Panc1 (cell line): ENCODE measurements at regions not wholly inside any gene's neighbourhood (a gene's known extent, or its start where the extent isn't known, plus 50 kb on each side); places are given as distances from the start of the nearest gene placed in this dataset.

Experiments used
- ATAC-seq: fragments of 200-7000 bp; cut with Tn5 transposase; 2 replicates; pipeline ENCODE4 v1.9.1; 2020; ENCODE audit warnings: mild to moderate bottlenecking, moderate library complexity
- BruUV-seq: library from RNA; stranded (reverse); fragments of 400-500 nt; replicated peaks from 2 replicates; lab custom pipeline; 2021; lab: Mats Ljungman, UMichigan
- CTCF ChIA-PET: fragments of 300-600 bp; sonication (Branson Sonifier 250); formaldehyde crosslinking; loops from one replicate; lab custom pipeline; 2022; ENCODE audit warnings: antibody characterized with exemption; lab: Charles Lee
- POLR2A ChIA-PET: fragments of 300-600 bp; sonication (Branson Sonifier 250); formaldehyde crosslinking; loops from one replicate; lab custom pipeline; 2022; ENCODE audit warnings: antibody characterized with exemption; lab: Charles Lee
- DNase-seq: peaks from one replicate; pipeline ENCODE4 v3.0.0-alpha.2; 2010; ENCODE audit warnings: low read depth, low spot score
- H3K27ac ChIP-seq: 2 replicates; pipeline ENCODE4 v1.5.1; 2011; ENCODE audit warnings: mild to moderate bottlenecking, low read length, inconsistent platforms
- H3K27me3 ChIP-seq: fragments of 200-500 bp; sonication (Bioruptor generic); 2 replicates; pipeline ENCODE4 v1.6.0; 2014; ENCODE audit warnings: low read length, inconsistent platforms; ENCODE audit not compliant: control insufficient read depth, insufficient read depth
- H3K36me3 ChIP-seq: fragments of 200-500 bp; sonication (Bioruptor generic); 2 replicates; pipeline ENCODE4 v1.5.1; 2014; ENCODE audit warnings: inconsistent platforms, mild to moderate bottlenecking, low read length, moderate library complexity; ENCODE audit not compliant: control insufficient read depth, insufficient read depth
- H3K4me1 ChIP-seq: 2 replicates; pipeline ENCODE4 v1.5.1; 2011; ENCODE audit warnings: inconsistent platforms, mild to moderate bottlenecking, low read length, moderate library complexity; ENCODE audit not compliant: control insufficient read depth, insufficient read depth
- H3K4me3 ChIP-seq, 2 experiments: 2 replicates each; pipeline ENCODE4 v1.5.1; 2011 to 2012; ENCODE audit warnings: low read depth in 2 of 2, low read length in 2 of 2, mild to moderate bottlenecking in 2 of 2, inconsistent platforms in 1 of 2, moderate library complexity in 1 of 2
- H3K9me3 ChIP-seq: fragments of 200-500 bp; sonication (Bioruptor generic); 2 replicates; pipeline ENCODE4 v1.5.1; 2014; ENCODE audit warnings: low read depth, mild to moderate bottlenecking, inconsistent platforms, low read length, moderate library complexity; ENCODE audit not compliant: control insufficient read depth, insufficient read depth
- POLR2AphosphoS5 ChIP-seq: IDR thresholded peaks from 2 replicates; pipeline ENCODE4 v1.6.1; 2012; ENCODE audit warnings: mild to moderate bottlenecking, low read depth, low read length, moderate library complexity
- SIN3A ChIP-seq: IDR thresholded peaks from 2 replicates; pipeline ENCODE4 v1.6.1; 2012; ENCODE audit warnings: low read depth, mild to moderate bottlenecking, low read length, moderate library complexity, borderline replicate concordance; ENCODE audit not compliant: insufficient read depth
- TCF7L2 ChIP-seq: IDR thresholded peaks from 2 replicates; pipeline ENCODE4 v1.6.1; 2011; ENCODE audit warnings: mild to moderate bottlenecking, low read depth, low read length, inconsistent platforms
- in situ Hi-C: cut with HindIII; loops from 2 replicates; pipeline ENCODE4 v1.10.0; 2016; ENCODE audit warnings: low sequenced_read_pairs, low pct_unique_long_range_greater_than_20kb
- intact Hi-C: fragments of 100-400 bp; cut with micrococcal nuclease; formaldehyde crosslinking; loops from one replicate; pipeline ENCODE4 v1.10.0; 2022; ENCODE audit not compliant: unreplicated experiment
- TF ChIP-seq, protein P1 (sequence below): fragments of 450-650 bp; IDR thresholded peaks from 2 replicates; pipeline ENCODE4 v1.5.1; 2017; ENCODE audit warnings: mild to moderate bottlenecking
- TF ChIP-seq, protein P2 (sequence below), 2 experiments: IDR thresholded peaks; 2 replicates each; pipeline ENCODE4 v1.6.1; 2011 to 2012; ENCODE audit warnings: low read depth in 2 of 2, control low read depth in 1 of 2, low read length in 1 of 2, mild to moderate bottlenecking in 1 of 2, moderate library complexity in 1 of 2; ENCODE audit not compliant: insufficient read depth in 1 of 2

DNA sequence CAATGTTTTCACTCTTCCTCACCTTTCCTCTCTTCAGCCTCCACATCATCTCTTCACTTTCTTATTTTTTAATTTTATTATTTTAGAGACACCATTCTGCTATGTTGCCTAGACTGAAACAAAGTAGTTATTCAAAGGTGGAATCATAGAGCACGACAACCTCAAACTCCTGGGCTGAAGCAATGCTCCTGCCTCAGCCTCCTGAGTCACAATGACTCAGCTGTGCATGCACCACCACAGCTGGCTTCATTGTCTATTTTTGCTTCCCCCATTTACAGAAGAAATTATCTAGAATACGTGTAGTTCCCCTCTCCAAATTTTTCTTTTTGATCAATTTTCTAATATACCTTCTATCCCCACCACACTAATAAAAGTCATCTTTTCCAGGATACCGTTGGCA is 911.5 kb upstream of the SOX11 start:
- DNase-seq (no peak), ATAC-seq (no peak)
- Histone ChIP-seq H3K4me3 (no peak overlapping the region), H3K9me3 (peaks cover 3% of the 10 kb centered on the region; the same call in 1 of the 2 replicates), H3K36me3 (no peaks in the 10 kb centered on the region), H3K27ac (no peak overlapping the region), H3K27me3 (no peaks in the 10 kb centered on the region), H3K4me1 (no peaks in the 10 kb centered on the region)
- ChIA-PET CTCF (no interaction called here), POLR2A (no interaction called here)
- in situ Hi-C loops (no loop called here), intact Hi-C loops (no loop called here)
- no TSS peak for BruUV-seq
- TF ChIP-seq TCF7L2 (no peak), POLR2AphosphoS5 (no peak), SIN3A (no peak)
- TF ChIP-seq, protein P1, sequence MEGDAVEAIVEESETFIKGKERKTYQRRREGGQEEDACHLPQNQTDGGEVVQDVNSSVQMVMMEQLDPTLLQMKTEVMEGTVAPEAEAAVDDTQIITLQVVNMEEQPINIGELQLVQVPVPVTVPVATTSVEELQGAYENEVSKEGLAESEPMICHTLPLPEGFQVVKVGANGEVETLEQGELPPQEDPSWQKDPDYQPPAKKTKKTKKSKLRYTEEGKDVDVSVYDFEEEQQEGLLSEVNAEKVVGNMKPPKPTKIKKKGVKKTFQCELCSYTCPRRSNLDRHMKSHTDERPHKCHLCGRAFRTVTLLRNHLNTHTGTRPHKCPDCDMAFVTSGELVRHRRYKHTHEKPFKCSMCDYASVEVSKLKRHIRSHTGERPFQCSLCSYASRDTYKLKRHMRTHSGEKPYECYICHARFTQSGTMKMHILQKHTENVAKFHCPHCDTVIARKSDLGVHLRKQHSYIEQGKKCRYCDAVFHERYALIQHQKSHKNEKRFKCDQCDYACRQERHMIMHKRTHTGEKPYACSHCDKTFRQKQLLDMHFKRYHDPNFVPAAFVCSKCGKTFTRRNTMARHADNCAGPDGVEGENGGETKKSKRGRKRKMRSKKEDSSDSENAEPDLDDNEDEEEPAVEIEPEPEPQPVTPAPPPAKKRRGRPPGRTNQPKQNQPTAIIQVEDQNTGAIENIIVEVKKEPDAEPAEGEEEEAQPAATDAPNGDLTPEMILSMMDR, result no peak
- TF ChIP-seq, protein P2, sequence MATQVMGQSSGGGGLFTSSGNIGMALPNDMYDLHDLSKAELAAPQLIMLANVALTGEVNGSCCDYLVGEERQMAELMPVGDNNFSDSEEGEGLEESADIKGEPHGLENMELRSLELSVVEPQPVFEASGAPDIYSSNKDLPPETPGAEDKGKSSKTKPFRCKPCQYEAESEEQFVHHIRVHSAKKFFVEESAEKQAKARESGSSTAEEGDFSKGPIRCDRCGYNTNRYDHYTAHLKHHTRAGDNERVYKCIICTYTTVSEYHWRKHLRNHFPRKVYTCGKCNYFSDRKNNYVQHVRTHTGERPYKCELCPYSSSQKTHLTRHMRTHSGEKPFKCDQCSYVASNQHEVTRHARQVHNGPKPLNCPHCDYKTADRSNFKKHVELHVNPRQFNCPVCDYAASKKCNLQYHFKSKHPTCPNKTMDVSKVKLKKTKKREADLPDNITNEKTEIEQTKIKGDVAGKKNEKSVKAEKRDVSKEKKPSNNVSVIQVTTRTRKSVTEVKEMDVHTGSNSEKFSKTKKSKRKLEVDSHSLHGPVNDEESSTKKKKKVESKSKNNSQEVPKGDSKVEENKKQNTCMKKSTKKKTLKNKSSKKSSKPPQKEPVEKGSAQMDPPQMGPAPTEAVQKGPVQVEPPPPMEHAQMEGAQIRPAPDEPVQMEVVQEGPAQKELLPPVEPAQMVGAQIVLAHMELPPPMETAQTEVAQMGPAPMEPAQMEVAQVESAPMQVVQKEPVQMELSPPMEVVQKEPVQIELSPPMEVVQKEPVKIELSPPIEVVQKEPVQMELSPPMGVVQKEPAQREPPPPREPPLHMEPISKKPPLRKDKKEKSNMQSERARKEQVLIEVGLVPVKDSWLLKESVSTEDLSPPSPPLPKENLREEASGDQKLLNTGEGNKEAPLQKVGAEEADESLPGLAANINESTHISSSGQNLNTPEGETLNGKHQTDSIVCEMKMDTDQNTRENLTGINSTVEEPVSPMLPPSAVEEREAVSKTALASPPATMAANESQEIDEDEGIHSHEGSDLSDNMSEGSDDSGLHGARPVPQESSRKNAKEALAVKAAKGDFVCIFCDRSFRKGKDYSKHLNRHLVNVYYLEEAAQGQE (IDR thresholded peaks at IDR 0.05; ENCODE audit: insufficient read depth in 1 of 2, low read depth in 2 of 2, low read length in 1 of 2), result no peak

DNA sequence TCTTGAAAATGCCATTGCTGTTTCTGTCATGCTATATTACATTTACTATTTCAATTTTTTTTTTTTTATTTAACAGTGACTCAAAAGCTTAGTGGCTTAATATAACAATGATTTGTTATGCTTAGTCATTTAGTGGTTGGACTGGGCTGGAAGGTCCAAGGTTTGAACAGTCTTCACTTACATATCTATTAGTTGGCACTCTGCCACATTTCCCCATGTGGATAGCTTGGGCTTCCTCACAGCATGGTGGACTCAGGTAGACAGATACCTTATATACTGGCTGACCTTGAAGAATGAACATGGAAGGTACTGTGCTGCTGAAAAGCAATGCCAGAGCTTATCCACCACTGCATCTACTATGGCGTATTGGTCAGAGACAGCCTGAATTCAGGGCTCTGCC is 909.5 kb upstream of the SOX11 start:
- ChIA-PET CTCF (no interaction called here), POLR2A (no interaction called here)
- in situ Hi-C loops (no loop called here), intact Hi-C loops (no loop called here)
- no peaks in the 10 kb centered on the region for H3K4me1 ChIP-seq
- peaks cover 3% of the 10 kb centered on the region; the same call in 1 of the 2 replicates for H3K9me3 ChIP-seq
- no peak for TF ChIP-seq POLR2AphosphoS5
- TF ChIP-seq, protein P1, result no peak
- TF ChIP-seq, protein P2 (IDR thresholded peaks at IDR 0.05; ENCODE audit: insufficient read depth in 1 of 2, low read depth in 2 of 2, low read length in 1 of 2), result no peak
- H3K36me3 ChIP-seq, result no peaks in the 10 kb centered on the region
- no TSS peak for BruUV-seq
- no peaks in the 10 kb centered on the region for H3K27me3 ChIP-seq
- H3K27ac ChIP-seq, result no peak overlapping the region
- no peak for DNase-seq
- ATAC-seq, result no peak
- H3K4me3 ChIP-seq, result no peak overlapping the region
